Activated CD4-positive, alpha-beta T cell treated with anti-CD3 and anti-CD28 coated beads for 36 hours (primary cell): ENCODE measurements at regions not wholly inside any gene's neighbourhood (a gene's known extent, or its start where the extent isn't known, plus 50 kb on each side); places are given as distances from the start of the nearest gene placed in this dataset.

ENCODE experiments used
- ATAC-seq: fragments of 200-7000 bp; cut with Tn5 transposase; one replicate; pipeline ENCODE4 v1.10.0; 2021; ENCODE audit warnings: mild to moderate bottlenecking, moderate library complexity
- CTCF ChIA-PET: fragments of 350-600 bp; sonication (Branson Sonifier 250); formaldehyde crosslinking; loops from one replicate; lab custom pipeline; 2021; ENCODE audit warnings: antibody characterized with exemption; lab: Charles Lee
- POLR2A ChIA-PET: fragments of 350-600 bp; sonication (Branson Sonifier 250); formaldehyde crosslinking; loops from one replicate; lab custom pipeline; 2021; ENCODE audit warnings: antibody characterized with exemption, inconsistent platforms; lab: Charles Lee
- DNase-seq: peaks from one replicate; pipeline ENCODE4 v3.0.0-alpha.2; 2020
- H3K27ac Mint-ChIP-seq: one replicate; pipeline ENCODE4 v1.8.0; 2021; ENCODE audit warnings: mixed read lengths
- H3K27me3 Mint-ChIP-seq: one replicate; pipeline ENCODE4 v1.8.0; 2021; ENCODE audit warnings: mixed read lengths
- H3K36me3 Mint-ChIP-seq: one replicate; pipeline ENCODE4 v1.8.0; 2021; ENCODE audit warnings: low read depth, mixed read lengths
- H3K4me1 Mint-ChIP-seq: one replicate; pipeline ENCODE4 v1.8.0; 2021; ENCODE audit warnings: mixed read lengths
- H3K4me3 Mint-ChIP-seq: one replicate; pipeline ENCODE4 v1.8.0; 2021; ENCODE audit warnings: mild to moderate bottlenecking, moderate library complexity, mixed read lengths
- H3K9me3 Mint-ChIP-seq: one replicate; pipeline ENCODE4 v1.8.0; 2021; ENCODE audit warnings: low read depth, mixed read lengths
- intact Hi-C, 2 experiments: fragments of 100-400 bp; cut with DNase I in 1 of 2; cut with micrococcal nuclease in 1 of 2; formaldehyde crosslinking; loops; one replicate each; pipeline versions ENCODE4 v1.14.2 to v1.15.1; 2022 to 2024; cut with DNase I, micrococcal nuclease

DNA sequence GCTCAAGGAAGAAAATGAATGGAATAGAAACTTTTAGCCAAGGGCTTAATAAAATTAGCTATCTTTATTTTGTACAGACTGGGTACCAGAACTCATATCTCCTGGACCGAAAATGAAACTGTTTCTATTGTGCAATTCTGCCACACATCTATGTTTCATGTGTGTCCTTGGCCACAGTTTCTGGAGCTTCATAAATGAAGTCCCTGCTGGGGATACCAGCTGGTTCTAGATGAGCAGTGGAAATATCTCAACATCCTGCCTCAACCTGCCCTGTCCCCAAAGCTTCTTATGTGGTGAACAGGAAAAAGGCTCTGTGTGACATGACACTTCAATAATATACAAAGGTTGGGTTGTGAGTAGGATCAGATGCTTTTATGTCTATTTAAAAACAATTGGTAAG, 310.1 kb upstream of the SORCS1 start:
- ChIA-PET POLR2A (no interaction called here), CTCF (no interaction called here)
- no peaks in the 10 kb centered on the region for H3K4me1 Mint-ChIP-seq
- peaks cover 5% of the 10 kb centered on the region for H3K9me3 Mint-ChIP-seq
- H3K36me3 Mint-ChIP-seq = no peaks in the 10 kb centered on the region
- DNase-seq (no peak), ATAC-seq (no peak)
- no peak overlapping the region for H3K4me3 Mint-ChIP-seq
- H3K27me3 Mint-ChIP-seq = no peaks in the 10 kb centered on the region
- intact Hi-C loops = no loop called here
- no peak overlapping the region for H3K27ac Mint-ChIP-seq

DNA sequence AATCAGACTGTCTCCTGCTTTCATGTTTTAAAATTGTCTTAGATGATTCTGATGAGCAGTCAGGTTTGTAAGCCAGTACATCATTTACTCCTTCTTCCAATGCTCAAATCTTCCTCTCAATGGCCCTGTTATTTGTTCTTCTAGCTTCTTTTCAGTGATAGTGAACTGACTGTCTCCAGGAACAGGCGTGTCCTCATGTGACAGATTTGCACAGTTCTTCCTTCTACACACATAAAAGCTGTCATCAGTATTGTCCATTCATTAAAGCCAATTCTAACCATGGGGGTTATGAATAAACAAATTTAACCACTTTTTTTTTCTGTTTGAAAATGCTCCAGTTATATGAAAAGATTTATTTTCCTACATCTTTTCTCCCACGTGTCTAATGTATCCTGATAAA, 308.7 kb upstream of the SORCS1 start:
- Mint-ChIP-seq H3K27ac (no peak overlapping the region), H3K27me3 (no peaks in the 10 kb centered on the region), H3K9me3 (peaks cover 3% of the 10 kb centered on the region), H3K36me3 (no peaks in the 10 kb centered on the region), H3K4me1 (no peaks in the 10 kb centered on the region), H3K4me3 (no peak overlapping the region)
- intact Hi-C loops = no loop called here
- CTCF ChIA-PET = no interaction called here
- no peak for ATAC-seq
- POLR2A ChIA-PET = no interaction called here
- no peak for DNase-seq

GRCh38 chr10:107471911-107472310, 307.4 kb upstream of the SORCS1 start:
- ChIA-PET POLR2A (no interaction called here), CTCF (no interaction called here)
- Mint-ChIP-seq H3K36me3 (no peaks in the 10 kb centered on the region), H3K27me3 (no peaks in the 10 kb centered on the region), H3K4me1 (no peaks in the 10 kb centered on the region), H3K4me3 (no peak overlapping the region), H3K27ac (no peak overlapping the region), H3K9me3 (peaks cover 3% of the 10 kb centered on the region)
- intact Hi-C loops = no loop called here
- no peak for ATAC-seq
- no peak for DNase-seq

- H3K4me3 Mint-ChIP-seq = no peak overlapping the region
- POLR2A ChIA-PET = no interaction called here
- CTCF ChIA-PET = no interaction called here
- intact Hi-C loops = no loop called here
- H3K36me3 Mint-ChIP-seq = no peaks in the 10 kb centered on the region
- no peaks in the 10 kb centered on the region for H3K27me3 Mint-ChIP-seq
- no peaks in the 10 kb centered on the region for H3K4me1 Mint-ChIP-seq
- H3K9me3 Mint-ChIP-seq = peaks cover 6% of the 10 kb centered on the region
- DNase-seq = no peak
- no peak for ATAC-seq
- H3K27ac Mint-ChIP-seq = no peak overlapping the region
Measured at GRCh38 chr10:107453561-107453960, 289.1 kb upstream of the SORCS1 start.

DNA sequence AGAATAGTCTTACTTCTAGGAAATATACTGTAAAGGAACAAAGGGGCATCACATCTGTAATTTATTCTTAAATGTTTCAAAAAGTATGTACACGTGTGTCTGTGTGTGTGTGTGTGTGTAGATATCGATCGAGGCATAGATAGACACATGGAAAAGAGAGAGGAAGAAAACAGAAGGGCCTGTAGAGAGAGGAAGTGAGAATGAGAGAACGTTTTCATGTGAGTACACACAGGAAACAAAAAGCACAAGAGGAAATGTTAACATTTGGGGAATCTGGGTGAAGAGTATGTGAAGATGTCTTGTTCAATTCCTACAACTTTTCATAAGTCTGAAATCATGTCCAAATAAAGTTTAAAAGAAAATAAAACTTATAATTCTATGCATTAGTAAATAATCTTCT, 286.5 kb upstream of the SORCS1 start:
- Mint-ChIP-seq H3K36me3 (no peaks in the 10 kb centered on the region), H3K4me3 (no peak overlapping the region), H3K27ac (no peak overlapping the region), H3K27me3 (no peaks in the 10 kb centered on the region), H3K4me1 (no peaks in the 10 kb centered on the region), H3K9me3 (peaks cover 6% of the 10 kb centered on the region)
- ChIA-PET CTCF (no interaction called here), POLR2A (no interaction called here)
- ATAC-seq = no peak
- intact Hi-C loops = no loop called here
- no peak for DNase-seq

GRCh38 chr10:107450056-107450455, 285.6 kb upstream of the SORCS1 start:
- H3K27me3 Mint-ChIP-seq = no peaks in the 10 kb centered on the region
- no peaks in the 10 kb centered on the region for H3K4me1 Mint-ChIP-seq
- H3K4me3 Mint-ChIP-seq = no peak overlapping the region
- POLR2A ChIA-PET = interaction anchor here (0.6 kb wide), 1 partner anchor 1790 kb away, joined by 5 read pairs; no protein-coding TSS in a partner anchor
- DNase-seq (no peak), ATAC-seq (no peak)
- CTCF ChIA-PET = no interaction called here
- no peaks in the 10 kb centered on the region for H3K36me3 Mint-ChIP-seq
- peaks cover 6% of the 10 kb centered on the region for H3K9me3 Mint-ChIP-seq
- H3K27ac Mint-ChIP-seq = no peak overlapping the region
- intact Hi-C loops = no loop called here

DNA sequence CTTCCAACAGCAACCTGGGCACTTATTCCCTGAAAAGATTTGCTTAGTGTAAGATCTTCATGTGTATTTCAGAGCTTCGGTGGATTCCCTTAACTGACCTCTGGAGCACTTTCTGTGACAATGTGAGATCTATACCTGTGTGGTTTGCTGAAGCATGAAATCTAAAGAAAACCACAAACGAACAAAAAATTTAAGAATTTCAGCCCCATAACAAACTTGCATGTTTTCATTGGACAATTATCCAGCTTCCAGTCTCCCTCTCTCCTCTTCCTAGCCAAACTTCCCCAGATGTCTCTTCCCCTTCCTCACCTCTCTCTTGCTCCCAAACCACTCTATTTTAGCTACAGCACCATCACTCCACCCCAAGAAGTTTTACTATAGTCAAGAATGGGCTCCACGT, 279.9 kb upstream of the SORCS1 start:
- DNase-seq (no peak), ATAC-seq (no peak)
- Mint-ChIP-seq H3K27ac (no peak overlapping the region), H3K4me1 (no peaks in the 10 kb centered on the region), H3K4me3 (no peak overlapping the region), H3K9me3 (peaks cover 8% of the 10 kb centered on the region), H3K36me3 (no peaks in the 10 kb centered on the region), H3K27me3 (no peaks in the 10 kb centered on the region)
- POLR2A ChIA-PET = no interaction called here
- intact Hi-C loops = no loop called here
- CTCF ChIA-PET = no interaction called here

GRCh38 chr10:107443813-107444212, 279.3 kb upstream of the SORCS1 start:
- Mint-ChIP-seq H3K27me3 (no peaks in the 10 kb centered on the region), H3K9me3 (peaks cover 7% of the 10 kb centered on the region), H3K36me3 (no peaks in the 10 kb centered on the region), H3K4me1 (no peaks in the 10 kb centered on the region), H3K27ac (no peak overlapping the region), H3K4me3 (no peak overlapping the region)
- ChIA-PET CTCF (no interaction called here), POLR2A (no interaction called here)
- no peak for ATAC-seq
- DNase-seq = no peak
- intact Hi-C loops = no loop called here

- ATAC-seq (no peak), DNase-seq (no peak)
- intact Hi-C loops = no loop called here
- Mint-ChIP-seq H3K4me3 (no peak overlapping the region), H3K27me3 (no peaks in the 10 kb centered on the region), H3K9me3 (peaks cover 6% of the 10 kb centered on the region), H3K36me3 (no peaks in the 10 kb centered on the region), H3K4me1 (no peaks in the 10 kb centered on the region), H3K27ac (no peak overlapping the region)
- ChIA-PET POLR2A (no interaction called here), CTCF (no interaction called here)
Measured at GRCh38 chr10:107443326-107443725, 278.8 kb upstream of the SORCS1 start.

DNA sequence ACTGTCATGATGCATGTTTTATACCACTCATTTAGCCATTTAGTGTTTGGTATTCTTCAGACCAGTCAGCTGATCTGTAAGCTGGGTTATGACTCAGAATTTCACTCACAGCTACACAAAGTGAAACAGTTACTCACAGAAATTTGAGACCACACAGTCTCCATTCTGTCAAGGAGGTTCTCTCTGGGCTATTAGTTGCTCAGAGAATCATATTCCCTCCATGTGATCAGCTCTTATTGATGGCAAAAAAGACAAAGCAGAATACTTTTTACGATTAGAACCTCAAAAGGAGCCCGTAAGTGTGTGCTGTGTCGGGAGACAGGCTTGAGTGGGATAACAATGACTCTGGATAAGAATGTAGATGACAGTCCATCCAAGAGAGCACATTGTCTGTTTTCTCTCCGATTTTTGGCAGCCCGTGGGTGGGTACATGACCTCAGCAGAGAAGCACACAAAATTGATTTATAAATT, 277.6 kb upstream of the SORCS1 start:
- H3K36me3 Mint-ChIP-seq = no peaks in the 10 kb centered on the region
- H3K9me3 Mint-ChIP-seq = peaks cover 6% of the 10 kb centered on the region
- CTCF ChIA-PET = no interaction called here
- intact Hi-C loops = no loop called here
- H3K4me3 Mint-ChIP-seq = no peak overlapping the region
- H3K27me3 Mint-ChIP-seq = no peaks in the 10 kb centered on the region
- POLR2A ChIA-PET = no interaction called here
- peak; percentile 55 for ATAC-seq
- no peak overlapping the region for H3K27ac Mint-ChIP-seq
- H3K4me1 Mint-ChIP-seq = no peaks in the 10 kb centered on the region
- no peak for DNase-seq

DNA sequence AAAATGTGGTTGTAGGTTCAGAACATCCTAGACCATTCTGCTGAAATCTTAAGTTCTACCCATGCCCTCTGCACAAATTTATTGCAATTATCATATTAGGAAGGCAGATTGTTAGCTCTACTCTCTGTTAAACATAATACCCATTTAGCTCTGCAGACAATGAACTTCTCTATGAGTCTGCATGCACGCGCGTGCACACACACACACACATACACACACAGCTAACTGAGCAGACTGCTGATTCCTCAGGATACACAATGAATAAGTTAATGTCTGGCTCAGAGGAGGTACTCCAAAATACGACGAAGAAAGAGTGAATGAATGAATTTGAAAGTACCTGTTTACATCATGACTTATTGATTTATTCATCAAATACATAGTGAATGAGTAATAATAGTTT, 276.2 kb upstream of the SORCS1 start:
- DNase-seq (no peak), ATAC-seq (no peak)
- ChIA-PET POLR2A (no interaction called here), CTCF (interaction anchor here (0.6 kb wide), 1 partner anchor 330 kb away, joined by 3 read pairs; no protein-coding TSS in a partner anchor)
- Mint-ChIP-seq H3K27me3 (no peaks in the 10 kb centered on the region), H3K4me1 (no peaks in the 10 kb centered on the region), H3K27ac (no peak overlapping the region), H3K9me3 (peaks cover 6% of the 10 kb centered on the region), H3K36me3 (no peaks in the 10 kb centered on the region), H3K4me3 (no peak overlapping the region)
- intact Hi-C loops = no loop called here

DNA sequence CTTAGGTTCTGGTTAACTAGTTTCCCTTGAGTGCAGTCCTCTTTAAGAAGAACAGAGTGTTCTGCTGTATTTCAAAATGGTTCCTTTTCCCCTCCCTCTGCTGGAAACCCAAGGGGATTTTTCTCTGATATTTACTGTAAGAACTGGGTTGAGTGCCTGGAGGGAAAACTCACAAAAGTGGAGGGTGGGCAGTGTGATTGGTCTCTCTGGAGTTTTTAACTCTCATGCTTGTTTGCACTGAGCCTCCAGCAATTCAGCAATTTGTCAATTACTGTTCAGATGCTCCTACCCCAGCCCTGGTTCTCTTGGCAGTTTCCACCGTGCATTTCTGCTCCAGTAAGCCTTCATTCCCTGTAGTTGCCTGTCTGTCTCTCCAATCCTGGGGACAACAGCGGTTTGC, 273.4 kb upstream of the SORCS1 start:
- Mint-ChIP-seq H3K4me1 (no peaks in the 10 kb centered on the region), H3K9me3 (peaks cover 9% of the 10 kb centered on the region), H3K27ac (no peak overlapping the region), H3K36me3 (no peaks in the 10 kb centered on the region), H3K4me3 (no peak overlapping the region), H3K27me3 (no peaks in the 10 kb centered on the region)
- ChIA-PET POLR2A (no interaction called here), CTCF (no interaction called here)
- ATAC-seq (no peak), DNase-seq (no peak)
- intact Hi-C loops = no loop called here

GRCh38 chr10:107436568-107436967, 272.1 kb upstream of the SORCS1 start:
- DNase-seq (no peak), ATAC-seq (no peak)
- no peak overlapping the region for H3K4me3 Mint-ChIP-seq
- no peaks in the 10 kb centered on the region for H3K36me3 Mint-ChIP-seq
- CTCF ChIA-PET = no interaction called here
- intact Hi-C loops = no loop called here
- no peak overlapping the region for H3K27ac Mint-ChIP-seq
- POLR2A ChIA-PET = no interaction called here
- H3K27me3 Mint-ChIP-seq = no peaks in the 10 kb centered on the region
- peaks cover 9% of the 10 kb centered on the region for H3K9me3 Mint-ChIP-seq
- H3K4me1 Mint-ChIP-seq = no peaks in the 10 kb centered on the region
